H9 (cell line): ENCODE measurements at regions not wholly inside any gene's neighbourhood (a gene's known extent, or its start where the extent isn't known, plus 50 kb on each side); places are given as distances from the start of the nearest gene placed in this dataset.
A peak's percentile ranks its signal among the peaks of the same experiment; 100 is the strongest.

Experiments
- DNase-seq: peaks from one replicate; pipeline ENCODE4 v3.0.0-alpha.2; 2017
- H2AFZ ChIP-seq: one replicate; pipeline ENCODE4 v1.6.1; 2013; ENCODE audit warnings: mild to moderate bottlenecking, low read length, control low read depth, moderate library complexity
- H2AK5ac ChIP-seq: 2 replicates; pipeline ENCODE4 v1.6.1; 2013; ENCODE audit warnings: low read length, control low read depth, mixed read lengths; ENCODE audit not compliant: insufficient read length
- H2BK120ac ChIP-seq: one replicate; pipeline ENCODE4 v1.6.1; 2013; ENCODE audit warnings: low read depth, mild to moderate bottlenecking, low read length, control low read depth, inconsistent platforms; ENCODE audit not compliant: poor library complexity, severe bottlenecking
- H2BK12ac ChIP-seq: 2 replicates; pipeline ENCODE4 v1.6.1; 2013; ENCODE audit warnings: low read length, control low read depth, mixed read lengths, low read depth; ENCODE audit not compliant: insufficient read length
- H2BK15ac ChIP-seq: 2 replicates; pipeline ENCODE4 v1.6.1; 2013; ENCODE audit warnings: low read depth, low read length, control low read depth
- H2BK20ac ChIP-seq: one replicate; pipeline ENCODE4 v1.6.1; 2013; ENCODE audit warnings: low read depth, mild to moderate bottlenecking, low read length, control low read depth, inconsistent platforms; ENCODE audit not compliant: poor library complexity, severe bottlenecking
- H2BK5ac ChIP-seq: 2 replicates; pipeline ENCODE4 v1.6.1; 2013; ENCODE audit warnings: low read length, control low read depth, mixed read lengths; ENCODE audit not compliant: insufficient read length
- H3K14ac ChIP-seq: 2 replicates; pipeline ENCODE4 v1.6.1; 2013; ENCODE audit warnings: low read length, control low read depth; ENCODE audit not compliant: insufficient read depth
- H3K18ac ChIP-seq: 2 replicates; pipeline ENCODE4 v1.6.1; 2013; ENCODE audit warnings: low read depth, mild to moderate bottlenecking, mixed read lengths, low read length, control low read depth; ENCODE audit not compliant: insufficient read length
- H3K23ac ChIP-seq: 2 replicates; pipeline ENCODE4 v1.6.1; 2013; ENCODE audit warnings: low read length, control low read depth, mixed read lengths, low read depth; ENCODE audit not compliant: insufficient read length
- H3K23me2 ChIP-seq: 2 replicates; pipeline ENCODE4 v1.6.1; 2013; ENCODE audit warnings: low read depth, mild to moderate bottlenecking, mixed read lengths, low read length, control low read depth; ENCODE audit not compliant: insufficient read length, poor library complexity, severe bottlenecking
- H3K27ac ChIP-seq: 2 replicates; pipeline ENCODE4 v1.5.1; 2013; ENCODE audit warnings: low read length, control low read depth, mixed read lengths, low read depth; ENCODE audit not compliant: insufficient read length
- H3K27me3 ChIP-seq: 2 replicates; pipeline ENCODE4 v1.6.1; 2013; ENCODE audit warnings: low read length, control low read depth, inconsistent platforms; ENCODE audit not compliant: insufficient read depth
- H3K4ac ChIP-seq: 2 replicates; pipeline ENCODE4 v1.6.1; 2013; ENCODE audit warnings: low read depth, mild to moderate bottlenecking, control low read depth, inconsistent platforms, low read length, moderate library complexity
- H3K4me1 ChIP-seq: 2 replicates; pipeline ENCODE4 v1.6.1; 2013; ENCODE audit warnings: low read length, control low read depth, inconsistent platforms; ENCODE audit not compliant: insufficient read depth
- H3K4me2 ChIP-seq: 2 replicates; pipeline ENCODE4 v1.6.1; 2013; ENCODE audit warnings: low read length, control low read depth, mixed read lengths; ENCODE audit not compliant: insufficient read length, insufficient read depth
- H3K56ac ChIP-seq: 2 replicates; pipeline ENCODE4 v1.6.1; 2013; ENCODE audit warnings: low read depth, mild to moderate bottlenecking, mixed read lengths, low read length, control low read depth; ENCODE audit not compliant: insufficient read length
- H3K79me1 ChIP-seq: 2 replicates; pipeline ENCODE4 v1.6.1; 2013; ENCODE audit warnings: low read depth, mild to moderate bottlenecking, moderate library complexity, low read length, control low read depth, inconsistent platforms; ENCODE audit not compliant: insufficient read depth, poor library complexity, severe bottlenecking
- H3K79me2 ChIP-seq: 2 replicates; pipeline ENCODE4 v1.6.1; 2013; ENCODE audit warnings: low read length, control low read depth, inconsistent platforms; ENCODE audit not compliant: insufficient read depth
- H3K9ac ChIP-seq: 2 replicates; pipeline ENCODE4 v1.6.1; 2013; ENCODE audit warnings: low read length, control low read depth, mixed read lengths; ENCODE audit not compliant: insufficient read length; ENCODE audit errors: extremely low read depth
- H3K9me3 ChIP-seq: one replicate; pipeline ENCODE4 v1.6.1; 2013; ENCODE audit warnings: low read depth, low read length, inconsistent platforms; ENCODE audit not compliant: control insufficient read depth
- H3T11ph ChIP-seq: one replicate; pipeline ENCODE4 v1.6.1; 2013; ENCODE audit warnings: mild to moderate bottlenecking, low read length, control low read depth, inconsistent platforms
- H4K20me1 ChIP-seq: one replicate; pipeline ENCODE4 v1.6.1; 2013; ENCODE audit not compliant: control insufficient read depth, insufficient read length, insufficient read depth
- H4K5ac ChIP-seq: 2 replicates; pipeline ENCODE4 v1.6.1; 2013; ENCODE audit warnings: low read depth, mild to moderate bottlenecking, mixed read lengths, low read length, control low read depth; ENCODE audit not compliant: insufficient read length
- H4K8ac ChIP-seq: replicated peaks from 2 replicates; pipeline ENCODE4 v1.6.1; 2013; ENCODE audit warnings: low read length, control low read depth, mixed read lengths, low read depth; ENCODE audit not compliant: insufficient read length
- H4K91ac ChIP-seq: 2 replicates; pipeline ENCODE4 v1.6.1; 2013; ENCODE audit warnings: low read depth, mild to moderate bottlenecking, moderate library complexity, mixed read lengths, low read length, control low read depth; ENCODE audit not compliant: insufficient read length
- H3K27ac Mint-ChIP-seq, 3 experiments: 2 replicates in 2 of 3; 3 replicates in 1 of 3; pipeline ENCODE4 v1.8.0; 2020 to 2021; ENCODE audit warnings: mixed read lengths in 3 of 3, mild to moderate bottlenecking in 1 of 3, moderate library complexity in 1 of 3
- H3K27me3 Mint-ChIP-seq: 2 replicates; pipeline ENCODE4 v1.8.0; 2021; ENCODE audit warnings: low read depth, mild to moderate bottlenecking, moderate library complexity, mixed read lengths
- H3K36me3 Mint-ChIP-seq, 3 experiments: 2 replicates in 2 of 3; 3 replicates in 1 of 3; pipeline ENCODE4 v1.8.0; 2020 to 2021; ENCODE audit warnings: low read depth in 3 of 3, mixed read lengths in 3 of 3; ENCODE audit not compliant: insufficient read depth in 1 of 3
- H3K4me1 Mint-ChIP-seq, 2 experiments: 2 replicates each; pipeline ENCODE4 v1.8.0; 2020; ENCODE audit warnings: mixed read lengths in 2 of 2
- H3K4me3 Mint-ChIP-seq, 2 experiments: 2 replicates in 1 of 2; 3 replicates in 1 of 2; pipeline ENCODE4 v1.8.0; 2020 to 2021; ENCODE audit warnings: mild to moderate bottlenecking in 2 of 2, mixed read lengths in 2 of 2, moderate library complexity in 1 of 2
- H3K9me3 Mint-ChIP-seq, 2 experiments: 2 replicates in 1 of 2; 3 replicates in 1 of 2; pipeline ENCODE4 v1.8.0; 2020; ENCODE audit warnings: mild to moderate bottlenecking in 2 of 2, mixed read lengths in 2 of 2, moderate library complexity in 1 of 2
- WGBS: extraction: QIAGEN DNeasy Blood & Tissue Kit; methylation state at CpG from one replicate; pipeline ENCODE4 v1.1.7; 2013; ENCODE audit warnings: missing lambda C conversion rate, low lambda C conversion rate, mixed read lengths; ENCODE audit not compliant: insufficient read length; ENCODE audit errors: extremely low coverage; 5-methylcytosine and 5-hydroxymethylcytosine counted together
- TF ChIP-seq, protein P1 (sequence below): fragments of 200-600 bp; sonication (generic); conservative IDR thresholded peaks from 3 replicates; pipeline ENCODE4 v1.8.0; 2021; ENCODE audit warnings: antibody characterized with exemption, mild to moderate bottlenecking

- H3K18ac ChIP-seq, result no peak overlapping the region
- H2AK5ac ChIP-seq, result no peak overlapping the region
- no peak overlapping the region for H3K27ac ChIP-seq
- H4K91ac ChIP-seq, result no peak overlapping the region
- no peak overlapping the region for H3K56ac ChIP-seq
- H2BK120ac ChIP-seq, result no peak overlapping the region
- H2BK5ac ChIP-seq, result no peak overlapping the region
- no peak overlapping the region for H3K4me2 ChIP-seq
- no peak overlapping the region for H3K4me3 Mint-ChIP-seq
- H4K20me1 ChIP-seq, result no peaks in the 10 kb centered on the region
- H3K36me3 Mint-ChIP-seq, result no peaks in the 10 kb centered on the region; a peak in 1 of 7 replicates
- no peaks in the 10 kb centered on the region for H3K79me1 ChIP-seq
- H4K5ac ChIP-seq, result no peak overlapping the region
- H3K9me3 Mint-ChIP-seq, result no peaks in the 10 kb centered on the region
- no peak overlapping the region for H2BK12ac ChIP-seq
- H3K27me3 Mint-ChIP-seq, result no peaks in the 10 kb centered on the region
- no peak overlapping the region for H3K9ac ChIP-seq
- no peak overlapping the region for H3K23ac ChIP-seq
- no CpG with 5 or more reads among the region's 2 CpGs for WGBS
- H3K79me2 ChIP-seq, result no peaks in the 10 kb centered on the region
- no peaks in the 10 kb centered on the region for H3K9me3 ChIP-seq
- H2BK15ac ChIP-seq, result no peak overlapping the region
- no peak overlapping the region for H3T11ph ChIP-seq
- no peak overlapping the region for H4K8ac ChIP-seq
- no peak overlapping the region for H2AFZ ChIP-seq
- TF ChIP-seq, protein P1, sequence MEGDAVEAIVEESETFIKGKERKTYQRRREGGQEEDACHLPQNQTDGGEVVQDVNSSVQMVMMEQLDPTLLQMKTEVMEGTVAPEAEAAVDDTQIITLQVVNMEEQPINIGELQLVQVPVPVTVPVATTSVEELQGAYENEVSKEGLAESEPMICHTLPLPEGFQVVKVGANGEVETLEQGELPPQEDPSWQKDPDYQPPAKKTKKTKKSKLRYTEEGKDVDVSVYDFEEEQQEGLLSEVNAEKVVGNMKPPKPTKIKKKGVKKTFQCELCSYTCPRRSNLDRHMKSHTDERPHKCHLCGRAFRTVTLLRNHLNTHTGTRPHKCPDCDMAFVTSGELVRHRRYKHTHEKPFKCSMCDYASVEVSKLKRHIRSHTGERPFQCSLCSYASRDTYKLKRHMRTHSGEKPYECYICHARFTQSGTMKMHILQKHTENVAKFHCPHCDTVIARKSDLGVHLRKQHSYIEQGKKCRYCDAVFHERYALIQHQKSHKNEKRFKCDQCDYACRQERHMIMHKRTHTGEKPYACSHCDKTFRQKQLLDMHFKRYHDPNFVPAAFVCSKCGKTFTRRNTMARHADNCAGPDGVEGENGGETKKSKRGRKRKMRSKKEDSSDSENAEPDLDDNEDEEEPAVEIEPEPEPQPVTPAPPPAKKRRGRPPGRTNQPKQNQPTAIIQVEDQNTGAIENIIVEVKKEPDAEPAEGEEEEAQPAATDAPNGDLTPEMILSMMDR, result no peak
- H3K4me1 Mint-ChIP-seq, result peaks cover 19 to 21% of the 10 kb centered on the region in 2 experiments
- no peak overlapping the region for H3K4ac ChIP-seq
- H3K14ac ChIP-seq, result no peak overlapping the region
- no peaks in the 10 kb centered on the region for H3K23me2 ChIP-seq
- no peaks in the 10 kb centered on the region for H3K27me3 ChIP-seq
- H3K4me1 ChIP-seq, result no peaks in the 10 kb centered on the region; the same call in 1 of the 2 replicates
- peak overlapping the region in 1 of 3 experiments; percentile 31; a peak in 1 of 7 replicates for H3K27ac Mint-ChIP-seq
- H2BK20ac ChIP-seq, result no peak overlapping the region
- DNase-seq, result no peak
Observed at GRCh38 chr1:220322570-220322969, 50.3 kb upstream of the RAB3GAP2 start.
